Nephron progenitor cell (in vitro differentiated cells): ENCODE measurements at regions not wholly inside any gene's neighbourhood (a gene's known extent, or its start where the extent isn't known, plus 50 kb on each side); places are given as distances from the start of the nearest gene placed in this dataset.

Experiments used
- DNase-seq: peaks from one replicate; pipeline ENCODE4 v3.0.0; 2021
- H3K27ac Mint-ChIP-seq: 2 replicates; pipeline ENCODE4 v1.8.0; 2021; ENCODE audit warnings: mild to moderate bottlenecking, moderate library complexity, mixed read lengths
- H3K27me3 Mint-ChIP-seq: 2 replicates; pipeline ENCODE4 v1.8.0; 2021; ENCODE audit warnings: mild to moderate bottlenecking, low read depth, mixed read lengths; ENCODE audit not compliant: poor library complexity
- H3K36me3 Mint-ChIP-seq: 2 replicates; pipeline ENCODE4 v1.8.0; 2021; ENCODE audit warnings: low read depth, mixed read lengths
- H3K4me1 Mint-ChIP-seq: 2 replicates; pipeline ENCODE4 v1.8.0; 2021; ENCODE audit warnings: mixed read lengths
- H3K4me3 Mint-ChIP-seq: 2 replicates; pipeline ENCODE4 v1.8.0; 2021; ENCODE audit warnings: mild to moderate bottlenecking, moderate library complexity, mixed read lengths
- H3K9me3 Mint-ChIP-seq: 2 replicates; pipeline ENCODE4 v1.8.0; 2021; ENCODE audit warnings: mild to moderate bottlenecking, moderate library complexity, mixed read lengths
- TF ChIP-seq, protein P1 (sequence below): fragments of 200-600 bp; sonication (generic); IDR thresholded peaks from 2 replicates; pipeline ENCODE4 v1.5.0; 2021; ENCODE audit warnings: antibody characterized with exemption

DNA sequence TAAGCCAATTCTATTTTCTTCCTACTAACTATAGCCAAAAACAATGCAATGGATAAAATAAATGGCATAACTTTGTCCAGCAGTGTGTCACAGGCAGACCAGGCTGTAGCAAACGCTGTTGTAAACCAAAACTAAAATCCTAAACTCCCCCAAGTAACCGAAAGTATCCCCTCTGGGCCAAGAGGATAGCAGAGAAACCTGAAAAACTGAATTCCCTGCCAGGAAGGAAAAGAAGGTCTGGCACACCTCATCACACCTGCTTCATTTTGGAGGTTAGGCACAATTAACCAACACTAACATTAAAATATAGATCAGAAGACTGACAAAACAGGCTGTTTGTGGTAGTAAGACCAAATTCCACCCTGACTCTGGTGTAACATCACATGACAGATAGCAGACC is 356.8 kb upstream of the C1orf87 start:
- H3K4me3 Mint-ChIP-seq, result no peak overlapping the region
- TF ChIP-seq, protein P1, sequence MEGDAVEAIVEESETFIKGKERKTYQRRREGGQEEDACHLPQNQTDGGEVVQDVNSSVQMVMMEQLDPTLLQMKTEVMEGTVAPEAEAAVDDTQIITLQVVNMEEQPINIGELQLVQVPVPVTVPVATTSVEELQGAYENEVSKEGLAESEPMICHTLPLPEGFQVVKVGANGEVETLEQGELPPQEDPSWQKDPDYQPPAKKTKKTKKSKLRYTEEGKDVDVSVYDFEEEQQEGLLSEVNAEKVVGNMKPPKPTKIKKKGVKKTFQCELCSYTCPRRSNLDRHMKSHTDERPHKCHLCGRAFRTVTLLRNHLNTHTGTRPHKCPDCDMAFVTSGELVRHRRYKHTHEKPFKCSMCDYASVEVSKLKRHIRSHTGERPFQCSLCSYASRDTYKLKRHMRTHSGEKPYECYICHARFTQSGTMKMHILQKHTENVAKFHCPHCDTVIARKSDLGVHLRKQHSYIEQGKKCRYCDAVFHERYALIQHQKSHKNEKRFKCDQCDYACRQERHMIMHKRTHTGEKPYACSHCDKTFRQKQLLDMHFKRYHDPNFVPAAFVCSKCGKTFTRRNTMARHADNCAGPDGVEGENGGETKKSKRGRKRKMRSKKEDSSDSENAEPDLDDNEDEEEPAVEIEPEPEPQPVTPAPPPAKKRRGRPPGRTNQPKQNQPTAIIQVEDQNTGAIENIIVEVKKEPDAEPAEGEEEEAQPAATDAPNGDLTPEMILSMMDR, result no peak
- H3K36me3 Mint-ChIP-seq, result peaks cover 4% of the 10 kb centered on the region
- H3K27me3 Mint-ChIP-seq, result no peaks in the 10 kb centered on the region
- DNase-seq, result no peak
- H3K27ac Mint-ChIP-seq, result no peak overlapping the region
- peaks cover 22% of the 10 kb centered on the region for H3K9me3 Mint-ChIP-seq
- H3K4me1 Mint-ChIP-seq, result no peaks in the 10 kb centered on the region

DNA sequence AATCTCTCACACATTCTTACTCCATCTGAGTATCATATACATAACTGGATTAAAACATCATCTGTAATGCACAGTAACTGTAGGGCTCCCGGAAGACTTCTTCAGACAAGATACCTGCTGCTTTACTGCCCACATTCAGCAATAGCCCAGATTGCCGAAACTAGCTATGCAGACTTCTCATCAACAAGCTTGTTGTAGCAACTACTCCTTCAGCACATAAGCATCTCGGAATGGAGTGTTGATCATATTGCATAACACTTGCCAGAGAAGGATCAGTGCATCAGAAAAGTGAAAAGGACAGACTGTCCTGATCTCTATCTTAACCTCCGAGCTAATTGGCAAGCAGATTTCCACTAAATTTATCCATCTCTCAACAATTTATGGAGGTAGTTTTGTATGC is 354.6 kb upstream of the C1orf87 start:
- no peak overlapping the region for H3K4me3 Mint-ChIP-seq
- H3K27me3 Mint-ChIP-seq, result no peaks in the 10 kb centered on the region
- H3K36me3 Mint-ChIP-seq, result no peaks in the 10 kb centered on the region
- peaks cover 4% of the 10 kb centered on the region for H3K9me3 Mint-ChIP-seq
- H3K4me1 Mint-ChIP-seq, result no peaks in the 10 kb centered on the region
- H3K27ac Mint-ChIP-seq, result no peak overlapping the region
- TF ChIP-seq, protein P1, result no peak
- DNase-seq, result no peak

DNA sequence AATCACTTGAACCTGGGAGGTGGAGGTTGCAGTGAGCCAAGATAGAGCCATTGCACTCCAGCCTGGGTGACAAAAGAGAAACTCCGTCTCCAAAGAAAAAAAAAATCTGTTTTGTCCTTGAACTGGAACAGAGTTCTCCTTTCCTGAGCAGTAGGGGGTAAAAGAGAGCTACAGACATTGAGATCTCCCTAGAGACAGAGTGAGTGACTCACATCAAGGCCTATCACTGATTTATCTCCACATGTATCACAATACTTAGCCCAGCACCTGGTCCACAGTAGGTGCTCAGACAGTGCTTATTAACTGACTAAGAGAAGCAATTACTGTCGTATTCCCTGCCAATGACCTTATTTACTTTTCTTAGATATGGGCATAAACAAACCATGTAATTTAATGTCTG is 354.1 kb upstream of the C1orf87 start:
- Mint-ChIP-seq H3K36me3 (no peaks in the 10 kb centered on the region), H3K4me3 (no peak overlapping the region), H3K9me3 (no peaks in the 10 kb centered on the region), H3K4me1 (no peaks in the 10 kb centered on the region), H3K27ac (no peak overlapping the region), H3K27me3 (no peaks in the 10 kb centered on the region)
- DNase-seq, result no peak
- TF ChIP-seq, protein P1, result no peak

DNA sequence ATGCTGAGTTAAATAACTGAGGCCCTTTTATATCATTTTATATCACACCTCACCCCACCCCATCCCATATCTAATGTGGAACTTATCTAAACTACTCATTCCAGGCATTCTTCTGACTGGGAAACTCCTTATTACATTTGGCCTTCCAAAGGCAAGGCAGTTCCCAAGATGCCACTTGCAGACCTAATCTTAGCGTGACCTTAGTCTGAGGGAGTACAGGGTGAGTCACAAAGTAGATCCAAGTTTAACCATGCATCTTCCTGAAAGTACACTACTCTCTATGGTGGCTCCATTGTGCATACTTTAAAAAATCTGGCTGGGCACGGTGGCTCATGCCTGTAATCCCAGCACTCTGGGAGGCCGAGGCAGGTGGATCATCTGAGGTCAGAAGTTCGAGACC is 353.6 kb upstream of the C1orf87 start:
- DNase-seq, result no peak
- TF ChIP-seq, protein P1, result no peak
- Mint-ChIP-seq H3K9me3 (no peaks in the 10 kb centered on the region), H3K27ac (no peak overlapping the region), H3K36me3 (no peaks in the 10 kb centered on the region), H3K4me1 (no peaks in the 10 kb centered on the region), H3K27me3 (no peaks in the 10 kb centered on the region), H3K4me3 (no peak overlapping the region)

GRCh38 chr1:60425528-60425927 is 352.0 kb upstream of the C1orf87 start:
- Mint-ChIP-seq H3K27me3 (no peaks in the 10 kb centered on the region), H3K36me3 (no peaks in the 10 kb centered on the region)
- no peak for DNase-seq

DNA sequence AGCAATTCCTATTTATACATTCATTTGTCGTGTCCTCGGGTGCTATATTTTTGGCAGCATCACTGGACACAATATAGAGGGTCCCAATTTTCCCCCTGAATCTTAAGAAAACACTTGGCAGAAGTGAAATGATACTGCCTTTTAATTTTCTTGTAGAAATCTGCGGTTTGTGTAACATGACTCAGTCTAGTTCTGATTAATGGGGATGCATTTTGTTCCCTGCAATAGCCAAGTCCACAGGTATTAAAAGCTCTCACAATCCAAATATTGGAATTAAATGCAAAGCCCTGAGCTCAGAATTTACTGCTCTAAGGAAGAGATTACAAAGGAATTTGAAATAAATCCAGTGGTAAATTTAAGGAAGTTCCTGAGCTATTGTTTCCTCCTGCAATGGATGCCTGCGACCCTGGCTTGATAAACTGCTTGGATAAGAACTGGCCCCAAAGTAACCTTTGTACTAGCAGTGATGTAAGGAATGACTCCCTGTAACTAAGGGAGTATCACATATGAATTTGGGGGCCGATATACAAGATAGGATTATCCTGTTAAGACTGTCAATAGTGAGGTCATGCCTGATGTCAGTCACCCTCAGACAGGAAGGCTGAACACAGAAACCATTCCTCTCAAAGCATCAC is 349.7 kb upstream of the C1orf87 start:
- H3K27me3 Mint-ChIP-seq, result no peaks in the 10 kb centered on the region
- H3K4me1 Mint-ChIP-seq, result no peaks in the 10 kb centered on the region
- H3K27ac Mint-ChIP-seq, result no peak overlapping the region
- H3K9me3 Mint-ChIP-seq, result peaks cover 5% of the 10 kb centered on the region
- no peaks in the 10 kb centered on the region for H3K36me3 Mint-ChIP-seq
- no peak overlapping the region for H3K4me3 Mint-ChIP-seq
- TF ChIP-seq, protein P1, result no peak
- no peak for DNase-seq

More at GRCh38 chr1:60425528-60425927, 352.0 kb upstream of the C1orf87 start:
- H3K27ac Mint-ChIP-seq, result no peak overlapping the region
- H3K4me1 Mint-ChIP-seq, result no peaks in the 10 kb centered on the region
- TF ChIP-seq, protein P1, result peak; percentile 29
- no peak overlapping the region for H3K4me3 Mint-ChIP-seq
- peaks cover 5% of the 10 kb centered on the region for H3K9me3 Mint-ChIP-seq
